HG02571 (cell line): ENCODE measurements at regions not wholly inside any gene's neighbourhood (a gene's known extent, or its start where the extent isn't known, plus 50 kb on each side); places are given as distances from the start of the nearest gene placed in this dataset.

Source experiments
- ATAC-seq: cut with Tn5 transposase; IDR thresholded peaks from one replicate; pipeline ENCODE4 v1.9.1; 2021; ENCODE audit warnings: mild to moderate bottlenecking, moderate library complexity; ENCODE audit not compliant: unreplicated experiment

GRCh38 chr13:44092078-44092970 is 212.6 kb downstream of the LACC1 start:
- ATAC-seq: no peak

GRCh38 chr13:44093607-44094564 is 214.2 kb downstream of the LACC1 start:
- no peak for ATAC-seq

DNA sequence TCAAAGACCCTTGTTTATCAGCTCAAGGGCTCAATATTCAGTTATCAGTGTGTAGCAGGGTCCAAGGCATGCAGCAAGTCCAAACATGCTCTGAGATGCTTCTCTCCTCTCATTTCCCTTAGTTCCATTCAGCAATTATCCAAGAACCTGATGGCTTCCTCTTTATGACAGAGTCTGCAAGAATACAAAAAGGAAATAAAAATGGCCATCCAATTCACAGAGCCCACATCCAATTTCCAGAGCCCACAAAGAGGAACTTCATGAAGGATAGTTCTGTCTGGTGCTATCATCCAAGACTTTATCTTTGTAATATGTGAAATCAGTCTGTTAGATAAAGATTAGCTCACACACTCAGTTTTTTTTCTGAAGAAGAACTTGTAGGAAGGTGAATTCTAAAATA is 217.2 kb downstream of the LACC1 start:
- no peak for ATAC-seq

GRCh38 chr13:44098559-44098958 is 218.9 kb downstream of the LACC1 start:
- ATAC-seq: no peak

GRCh38 chr13:44101347-44102083 is 221.8 kb downstream of the LACC1 start:
- no peak for ATAC-seq

- ATAC-seq: no peak
These were observed 223.9 kb downstream of the LACC1 start for GRCh38 chr13:44103429-44104196.

DNA sequence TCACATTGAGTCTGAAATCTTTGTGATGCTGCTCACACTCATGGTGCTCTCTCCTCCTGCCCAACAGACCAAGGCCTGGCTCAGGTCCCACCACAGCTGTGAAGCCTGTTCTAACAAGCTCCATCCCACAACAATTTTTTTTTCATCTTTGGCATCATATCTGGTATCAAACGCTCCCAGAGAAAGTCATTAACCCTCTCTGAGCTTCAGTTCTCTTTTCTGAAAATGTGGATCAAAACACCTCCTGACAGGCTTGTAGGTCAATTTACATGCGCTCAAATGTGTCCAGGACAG is 224.4 kb downstream of the LACC1 start:
- no peak for ATAC-seq

DNA sequence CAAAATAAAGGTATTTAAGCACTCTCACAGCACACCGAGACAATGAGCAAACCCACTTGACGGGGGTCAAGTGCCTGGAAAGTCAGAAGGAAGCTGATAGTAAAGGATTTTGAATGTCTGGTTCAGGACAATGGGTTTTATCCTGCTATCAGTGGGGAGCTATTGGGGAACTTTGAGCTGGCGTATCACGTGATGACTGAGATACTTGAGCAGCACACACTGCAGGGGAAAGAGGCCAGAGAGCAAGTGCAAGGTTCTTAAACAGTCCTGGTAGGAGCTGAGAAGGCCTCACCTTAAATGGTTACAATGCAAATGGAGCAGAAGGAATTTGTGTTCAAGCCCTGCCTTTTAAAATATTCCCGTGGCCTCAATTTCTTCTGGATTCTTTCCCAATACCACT is 225.3 kb downstream of the LACC1 start:
- no peak for ATAC-seq

GRCh38 chr13:44106266-44107152 is 226.8 kb downstream of the LACC1 start:
- no peak for ATAC-seq

- no peak for ATAC-seq
These were observed 227.8 kb downstream of the LACC1 start for GRCh38 chr13:44107357-44108121.

DNA sequence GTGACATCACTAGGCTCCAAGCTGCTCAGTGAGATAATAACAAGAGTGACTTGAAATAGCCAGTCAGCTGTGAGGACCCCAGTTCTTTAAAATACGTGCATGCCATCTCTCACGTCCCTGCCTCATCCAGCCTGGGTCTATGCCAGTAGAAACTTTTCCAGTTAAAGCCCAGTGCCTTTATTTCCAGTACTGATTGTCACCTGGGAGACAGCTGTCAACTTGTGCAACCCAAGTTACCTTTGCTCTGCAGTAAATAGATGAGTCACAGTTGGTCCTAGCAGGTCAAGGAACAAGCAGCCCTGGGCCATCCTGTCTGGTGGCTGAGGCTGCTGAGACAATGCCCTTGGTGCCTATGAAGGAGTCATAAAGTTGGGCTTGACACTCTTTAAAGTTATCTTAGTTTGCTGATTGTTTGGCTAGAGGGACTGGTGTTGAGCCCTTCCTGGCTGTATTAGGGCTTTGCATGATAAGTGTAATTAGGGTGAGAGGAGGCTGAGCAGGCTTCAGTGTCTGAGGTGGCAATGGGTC is 228.7 kb downstream of the LACC1 start:
- ATAC-seq: no peak

- no peak for ATAC-seq
These were observed 230.5 kb downstream of the LACC1 start for GRCh38 chr13:44110091-44110621.

DNA sequence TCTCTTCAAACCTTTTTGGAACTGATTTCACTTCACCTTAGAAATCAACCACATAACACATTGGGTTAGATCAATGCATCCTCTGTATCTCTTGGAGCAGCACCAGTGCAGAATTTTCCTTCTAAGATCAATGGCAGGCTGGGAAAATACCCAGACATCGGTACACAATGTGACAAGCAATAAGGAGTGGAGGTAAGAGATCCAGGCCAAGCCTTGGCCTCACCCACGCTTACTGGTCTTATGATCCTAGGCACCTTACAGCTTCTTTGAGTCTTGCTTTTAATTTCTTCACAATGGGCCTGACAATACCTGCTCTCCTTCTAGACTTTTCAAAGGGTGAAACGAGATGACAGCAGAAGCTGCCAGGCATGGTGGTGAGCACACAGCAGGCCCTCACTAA is 232.0 kb downstream of the LACC1 start:
- no peak for ATAC-seq

DNA sequence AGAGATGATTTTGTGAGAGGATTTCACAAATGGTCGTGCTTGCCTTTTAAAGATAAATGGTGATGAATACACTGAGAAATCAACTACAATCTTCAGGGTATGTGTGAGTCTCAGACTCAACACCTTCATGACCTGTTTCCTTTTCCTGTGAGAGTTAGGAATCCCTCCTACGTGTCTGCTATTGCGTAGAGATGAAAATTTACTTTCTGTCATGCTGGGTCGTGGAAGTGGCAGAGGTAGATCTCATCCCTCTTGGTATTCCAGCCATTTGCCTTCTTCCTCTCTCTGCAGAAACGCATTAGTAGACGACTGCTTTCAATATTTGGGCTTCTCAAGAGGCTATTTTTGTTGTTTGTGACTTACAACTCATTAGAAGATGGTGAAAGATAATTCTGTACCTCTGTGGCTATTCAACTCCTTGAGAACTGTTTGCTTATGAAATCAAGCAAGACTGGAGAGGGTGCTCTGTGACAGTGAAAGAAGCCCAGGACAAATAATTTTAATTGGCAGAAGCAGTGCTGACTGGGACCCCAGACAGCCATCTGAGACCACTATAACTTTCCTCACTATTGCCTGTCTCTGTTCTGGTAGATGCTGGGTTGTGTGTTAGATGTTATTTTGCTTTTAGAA is 233.1 kb downstream of the LACC1 start:
- no peak for ATAC-seq

GRCh38 chr13:44116562-44117332 is 237.0 kb downstream of the LACC1 start:
- no peak for ATAC-seq

DNA sequence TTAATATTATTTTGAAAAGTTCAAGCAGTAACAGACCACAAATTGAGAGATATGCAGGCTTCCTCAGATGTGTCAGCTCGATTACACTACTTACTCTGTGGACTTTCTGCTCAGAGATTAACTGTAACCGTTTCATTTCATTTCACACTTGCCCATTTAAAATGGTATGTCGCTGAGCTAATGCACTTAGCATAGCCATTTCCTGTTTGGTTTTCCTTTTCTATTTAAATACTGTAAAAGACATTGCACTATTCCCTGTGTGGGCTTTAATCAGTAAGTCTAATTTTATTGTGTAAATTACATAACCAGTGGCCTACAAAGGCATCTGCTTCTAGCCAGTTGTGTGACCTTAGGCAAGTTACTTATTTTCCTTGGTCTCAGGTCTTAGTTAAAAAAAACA is 237.6 kb downstream of the LACC1 start:
- ATAC-seq: no peak

- no peak for ATAC-seq
These were observed 238.1 kb downstream of the LACC1 start for GRCh38 chr13:44117816-44118215.
